ENCODE measurements at regions not wholly inside any gene's neighbourhood (a gene's known extent, or its start where the extent isn't known, plus 50 kb on each side); places are given as distances from the start of the nearest gene placed in this dataset.
"Not testable (repeated sequence)": the region's sequence is repeated elsewhere in the genome, so short reads cannot be mapped to it uniquely, and the experiment has no call there.

GRCh38 chrX:112457788-112458187 lies 221.9 kb downstream of the LHFPL1 start:
- TF ChIP-seq CTCF (IDR thresholded peaks at IDR 0.05; ENCODE audit: insufficient read depth, low read depth, low read length) = no peak
- no peak for DNase-seq (ENCODE audit: low read depth)
- H3K4me3 ChIP-seq (ENCODE audit: low read depth, low read length) = no peak overlapping the region

DNA sequence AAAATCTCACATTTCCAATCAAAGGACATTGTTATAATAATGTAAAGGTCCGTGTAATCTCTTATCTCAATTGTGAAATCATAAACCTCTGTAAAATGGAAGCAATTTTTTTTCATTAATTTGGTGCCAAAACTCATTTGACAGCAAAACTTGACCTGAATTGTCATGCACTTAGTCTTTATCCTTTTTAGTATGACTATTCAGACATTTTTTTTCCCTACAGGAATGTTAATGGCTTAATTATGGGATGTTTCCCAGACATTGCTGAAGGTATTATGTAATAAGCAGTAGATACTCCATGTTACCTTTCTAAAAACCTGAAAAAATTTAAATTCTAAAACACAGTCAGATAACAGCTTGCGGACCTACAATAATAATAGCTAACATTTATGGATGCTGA lies 228.9 kb downstream of the LHFPL1 start:
- H3K4me3 ChIP-seq (ENCODE audit: low read depth, low read length) = no peak overlapping the region
- TF ChIP-seq CTCF (IDR thresholded peaks at IDR 0.05; ENCODE audit: insufficient read depth, low read depth, low read length) = no peak
- no peak for DNase-seq (ENCODE audit: low read depth)

DNA sequence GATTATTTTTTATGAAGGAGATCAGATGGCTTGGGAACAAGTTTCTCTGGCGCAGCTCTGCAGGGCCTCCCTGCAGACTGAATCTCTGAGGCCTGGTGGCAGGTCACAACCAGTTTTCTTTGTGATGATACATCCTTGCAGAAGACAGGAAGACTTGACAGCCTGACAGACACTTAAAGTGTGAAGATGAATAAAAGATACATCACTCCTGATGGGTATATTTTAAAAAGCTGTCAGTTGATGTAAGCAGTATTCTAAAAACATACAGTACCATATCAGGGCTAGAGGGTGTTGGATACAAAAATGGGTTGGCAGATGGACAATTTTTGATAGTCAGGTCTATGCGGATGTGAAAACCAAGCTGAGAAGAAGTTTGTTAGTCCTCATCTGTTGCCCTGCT lies 239.5 kb downstream of the LHFPL1 start:
- no peak for DNase-seq (ENCODE audit: low read depth)
- TF ChIP-seq CTCF (IDR thresholded peaks at IDR 0.05; ENCODE audit: insufficient read depth, low read depth, low read length) = no peak
- no peak overlapping the region for H3K4me3 ChIP-seq (ENCODE audit: low read depth, low read length)

- no peak for TF ChIP-seq CTCF (IDR thresholded peaks at IDR 0.05; ENCODE audit: insufficient read depth, low read depth, low read length)
- no peak overlapping the region for H3K4me3 ChIP-seq (ENCODE audit: low read depth, low read length)
- DNase-seq (ENCODE audit: low read depth) = no peak
Measured at GRCh38 chrX:112424166-112424565, 255.6 kb downstream of the LHFPL1 start.

DNA sequence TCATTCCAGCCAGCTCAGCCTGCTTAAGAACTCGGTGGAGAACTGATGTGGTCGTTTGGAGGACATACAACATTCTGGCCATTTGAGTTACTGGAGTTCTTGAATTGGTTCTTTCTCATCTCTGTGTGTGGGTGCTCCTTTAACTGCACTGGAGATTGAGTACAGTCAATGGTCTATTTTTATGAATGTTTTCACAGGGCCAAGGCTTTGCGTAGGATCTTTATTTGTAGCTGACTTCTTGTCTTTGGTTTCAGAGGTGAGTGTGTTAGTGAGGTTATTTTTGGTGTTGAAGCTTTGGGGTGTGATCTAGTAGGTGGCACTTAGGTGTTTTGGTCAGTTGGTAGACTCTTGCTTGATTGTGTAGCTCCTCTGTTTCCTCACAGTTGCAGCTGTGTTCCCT lies 288.4 kb downstream of the LHFPL1 start:
- no peak for TF ChIP-seq CTCF (IDR thresholded peaks at IDR 0.05; ENCODE audit: insufficient read depth, low read depth, low read length)
- no peak for DNase-seq (ENCODE audit: low read depth)
- H3K4me3 ChIP-seq (ENCODE audit: low read depth, low read length) = no peak overlapping the region

- H3K4me3 ChIP-seq (ENCODE audit: low read depth, low read length); DNase-seq (ENCODE audit: low read depth): not testable (repeated sequence)
Measured at GRCh38 chrX:112381649-112382298, 298.0 kb downstream of the LHFPL1 start.

DNA sequence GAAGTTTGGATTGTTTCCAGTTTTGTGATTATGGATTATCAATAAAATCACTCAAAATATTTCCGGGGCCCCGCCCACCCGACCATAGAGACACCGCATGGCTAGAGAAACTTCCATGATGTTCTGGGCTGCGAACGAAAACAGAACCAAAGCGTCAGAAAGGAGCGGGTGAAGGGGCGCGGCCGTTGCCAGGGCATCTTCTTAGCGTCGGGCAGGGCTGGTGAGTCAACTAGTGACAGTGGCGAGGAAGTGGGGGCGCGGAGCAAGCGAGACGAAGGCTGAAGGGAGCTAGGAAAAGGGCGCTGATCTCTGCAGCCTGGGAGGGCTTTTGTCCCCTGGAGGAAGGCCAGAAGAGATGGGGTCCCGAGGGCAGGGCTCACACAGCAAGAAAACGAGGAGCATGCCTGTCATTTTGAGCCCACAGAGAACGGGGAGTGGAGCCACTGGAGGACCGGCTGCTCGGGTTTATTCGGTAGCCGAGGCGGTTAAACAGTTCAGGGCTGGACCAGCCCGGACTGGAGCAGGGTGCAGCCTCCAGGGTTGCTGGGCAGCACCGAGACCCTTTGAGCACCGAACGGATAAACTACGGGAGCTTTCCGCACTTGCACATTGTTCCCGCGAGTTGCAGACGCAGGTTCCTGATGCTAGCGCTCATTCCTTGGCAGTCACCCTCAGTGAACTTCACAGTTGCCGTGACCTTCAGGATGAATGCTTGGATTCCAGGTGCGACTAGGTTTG lies 298.1 kb upstream of the TRPC5 start:
- no peak overlapping the region for H3K4me3 ChIP-seq (ENCODE audit: low read depth, low read length)
- DNase-seq (ENCODE audit: low read depth) = no peak
- TF ChIP-seq CTCF (IDR thresholded peaks at IDR 0.05; ENCODE audit: insufficient read depth, low read depth, low read length) = no peak
